ENCODE measurements at regions not wholly inside any gene's neighbourhood (a gene's known extent, or its start where the extent isn't known, plus 50 kb on each side); places are given as distances from the start of the nearest gene placed in this dataset.
A peak's percentile ranks its signal among the peaks of the same experiment; 100 is the strongest.

DNA sequence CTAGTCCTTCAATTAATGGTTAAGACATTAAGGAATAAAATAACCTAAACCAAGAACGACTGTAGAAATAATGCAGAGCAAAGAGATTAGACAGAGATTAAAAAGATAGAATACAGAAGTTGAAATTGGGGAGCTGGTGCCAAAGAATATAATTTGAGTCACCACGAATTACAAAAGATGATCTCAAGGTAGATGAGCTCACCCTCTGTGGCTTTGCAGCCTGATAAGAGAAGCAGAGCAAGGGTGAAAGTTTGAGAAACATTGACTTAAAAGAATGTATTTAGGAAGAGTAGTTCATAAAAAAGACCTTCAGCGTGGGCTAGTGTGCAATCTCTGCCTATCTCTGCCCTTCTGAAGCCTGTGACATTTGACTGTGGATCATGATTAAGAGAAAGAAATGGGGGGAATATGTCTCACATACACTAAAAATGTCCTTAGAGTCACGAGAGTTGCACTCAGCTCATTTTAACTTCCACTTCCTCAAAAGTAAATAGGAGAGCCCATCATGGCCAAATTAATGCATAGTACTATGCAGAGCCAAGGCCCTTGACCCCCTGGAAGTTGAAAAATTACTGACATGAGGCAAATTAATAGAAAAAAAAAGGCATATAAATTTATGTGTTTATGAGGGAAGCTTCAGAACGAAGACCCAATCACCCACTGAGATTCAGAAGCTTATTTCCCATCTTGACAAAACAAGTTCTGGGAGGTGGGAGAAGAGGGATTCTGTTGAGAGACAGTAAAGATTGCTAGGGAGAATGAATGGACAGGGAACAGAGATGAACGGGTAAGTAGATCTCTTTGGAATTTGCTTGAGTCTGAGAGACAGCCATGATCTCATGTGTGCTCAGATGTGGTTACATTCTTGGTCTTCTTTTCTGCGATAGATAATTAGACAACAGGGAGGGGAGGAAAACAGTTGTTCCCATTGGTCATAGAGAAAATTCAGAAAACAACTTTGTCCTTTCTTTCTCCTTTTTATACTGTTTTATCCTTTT, 395.4 kb upstream of the LRRC7 start (continued):
- TF ChIP-seq BACH2 (CRISPR knock-in tag; IDR thresholded peaks at IDR 0.05; ENCODE audit: borderline replicate concordance) (no peak), ZNF70 (CRISPR knock-in tag; IDR thresholded peaks at IDR 0.05) (no peak)
- TF ChIP-seq, protein P1, sequence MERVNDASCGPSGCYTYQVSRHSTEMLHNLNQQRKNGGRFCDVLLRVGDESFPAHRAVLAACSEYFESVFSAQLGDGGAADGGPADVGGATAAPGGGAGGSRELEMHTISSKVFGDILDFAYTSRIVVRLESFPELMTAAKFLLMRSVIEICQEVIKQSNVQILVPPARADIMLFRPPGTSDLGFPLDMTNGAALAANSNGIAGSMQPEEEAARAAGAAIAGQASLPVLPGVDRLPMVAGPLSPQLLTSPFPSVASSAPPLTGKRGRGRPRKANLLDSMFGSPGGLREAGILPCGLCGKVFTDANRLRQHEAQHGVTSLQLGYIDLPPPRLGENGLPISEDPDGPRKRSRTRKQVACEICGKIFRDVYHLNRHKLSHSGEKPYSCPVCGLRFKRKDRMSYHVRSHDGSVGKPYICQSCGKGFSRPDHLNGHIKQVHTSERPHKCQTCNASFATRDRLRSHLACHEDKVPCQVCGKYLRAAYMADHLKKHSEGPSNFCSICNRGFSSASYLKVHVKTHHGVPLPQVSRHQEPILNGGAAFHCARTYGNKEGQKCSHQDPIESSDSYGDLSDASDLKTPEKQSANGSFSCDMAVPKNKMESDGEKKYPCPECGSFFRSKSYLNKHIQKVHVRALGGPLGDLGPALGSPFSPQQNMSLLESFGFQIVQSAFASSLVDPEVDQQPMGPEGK (CRISPR knock-in tag; IDR thresholded peaks at IDR 0.05; ENCODE audit: borderline replicate concordance), result peak; percentile 24; the same call in 1 of the 2 replicates

DNA sequence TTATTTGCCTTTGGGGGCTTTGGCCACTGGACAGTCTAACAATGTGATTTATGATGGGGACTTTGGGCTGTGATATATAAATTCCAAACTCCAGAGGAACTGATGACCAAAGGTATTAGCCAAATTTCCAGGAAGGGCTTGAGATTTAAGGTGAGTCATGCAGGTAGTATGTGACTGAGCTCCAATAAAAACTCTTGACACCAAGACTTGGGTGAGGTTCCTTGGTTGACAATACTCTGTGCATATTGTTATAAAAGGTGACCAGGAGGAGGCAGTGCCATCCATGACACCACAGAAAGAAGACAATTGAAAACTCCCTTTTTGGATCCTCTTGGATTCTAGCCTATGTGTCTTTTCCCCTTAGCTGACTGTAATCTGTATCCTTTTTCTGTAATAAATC, 392.7 kb upstream of the LRRC7 start:
- no peak for TF ChIP-seq CSRNP3 (CRISPR knock-in tag; IDR thresholded peaks at IDR 0.05)
- TF ChIP-seq TOX (CRISPR knock-in tag; IDR thresholded peaks at IDR 0.05; ENCODE audit: borderline replicate concordance), result no peak
- TF ChIP-seq GLIS3 (CRISPR knock-in tag; IDR thresholded peaks at IDR 0.05), result no peak
- TF ChIP-seq ZFP30 (CRISPR knock-in tag; IDR thresholded peaks at IDR 0.05), result no peak
- no peak for TF ChIP-seq BACH2 (CRISPR knock-in tag; IDR thresholded peaks at IDR 0.05; ENCODE audit: borderline replicate concordance)
- TF ChIP-seq ZFP3 (CRISPR knock-in tag; IDR thresholded peaks at IDR 0.05), result no peak
- TF ChIP-seq TSHZ2 (CRISPR knock-in tag; IDR thresholded peaks at IDR 0.05), result no peak
- TF ChIP-seq ZNF70 (CRISPR knock-in tag; IDR thresholded peaks at IDR 0.05), result no peak
- no peak for TF ChIP-seq TCF4 (CRISPR knock-in tag; IDR thresholded peaks at IDR 0.05; ENCODE audit: borderline replicate concordance)
- no peak for TF ChIP-seq POU6F1 (CRISPR knock-in tag; IDR thresholded peaks at IDR 0.05; ENCODE audit: borderline replicate concordance, low read depth)
- no peak for TF ChIP-seq SNAI2 (CRISPR knock-in tag; IDR thresholded peaks at IDR 0.05)
- TF ChIP-seq, protein P2, sequence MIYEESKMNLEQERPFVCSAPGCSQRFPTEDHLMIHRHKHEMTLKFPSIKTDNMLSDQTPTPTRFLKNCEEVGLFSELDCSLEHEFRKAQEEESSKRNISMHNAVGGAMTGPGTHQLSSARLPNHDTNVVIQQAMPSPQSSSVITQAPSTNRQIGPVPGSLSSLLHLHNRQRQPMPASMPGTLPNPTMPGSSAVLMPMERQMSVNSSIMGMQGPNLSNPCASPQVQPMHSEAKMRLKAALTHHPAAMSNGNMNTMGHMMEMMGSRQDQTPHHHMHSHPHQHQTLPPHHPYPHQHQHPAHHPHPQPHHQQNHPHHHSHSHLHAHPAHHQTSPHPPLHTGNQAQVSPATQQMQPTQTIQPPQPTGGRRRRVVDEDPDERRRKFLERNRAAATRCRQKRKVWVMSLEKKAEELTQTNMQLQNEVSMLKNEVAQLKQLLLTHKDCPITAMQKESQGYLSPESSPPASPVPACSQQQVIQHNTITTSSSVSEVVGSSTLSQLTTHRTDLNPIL (CRISPR knock-in tag; IDR thresholded peaks at IDR 0.05; ENCODE audit: low read depth), result no peak
- TF ChIP-seq PPARA (CRISPR knock-in tag; IDR thresholded peaks at IDR 0.05; ENCODE audit: borderline replicate concordance), result no peak
- no peak for ATAC-seq

DNA sequence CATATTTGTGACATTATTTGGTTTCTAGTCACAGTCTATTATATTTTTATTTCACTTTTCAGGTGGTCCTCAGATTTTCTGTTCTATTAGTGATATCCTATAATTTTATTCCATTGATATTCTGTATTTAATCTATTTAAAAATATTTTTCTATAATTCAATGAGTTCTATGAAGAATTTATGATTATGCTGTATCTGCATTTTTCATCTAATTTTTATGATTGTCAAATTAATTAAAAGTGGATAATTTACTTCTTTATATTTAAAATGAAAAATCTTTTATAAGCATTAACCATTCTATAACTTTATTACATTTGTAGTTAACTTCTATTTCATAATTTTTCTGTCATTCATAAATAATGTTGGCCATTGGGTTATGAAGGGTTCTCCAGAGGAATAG, 387.4 kb upstream of the LRRC7 start:
- no peak for TF ChIP-seq PPARA (CRISPR knock-in tag; IDR thresholded peaks at IDR 0.05; ENCODE audit: borderline replicate concordance)
- no peak for TF ChIP-seq RARB (CRISPR knock-in tag; IDR thresholded peaks at IDR 0.05)
- no peak for ATAC-seq

DNA sequence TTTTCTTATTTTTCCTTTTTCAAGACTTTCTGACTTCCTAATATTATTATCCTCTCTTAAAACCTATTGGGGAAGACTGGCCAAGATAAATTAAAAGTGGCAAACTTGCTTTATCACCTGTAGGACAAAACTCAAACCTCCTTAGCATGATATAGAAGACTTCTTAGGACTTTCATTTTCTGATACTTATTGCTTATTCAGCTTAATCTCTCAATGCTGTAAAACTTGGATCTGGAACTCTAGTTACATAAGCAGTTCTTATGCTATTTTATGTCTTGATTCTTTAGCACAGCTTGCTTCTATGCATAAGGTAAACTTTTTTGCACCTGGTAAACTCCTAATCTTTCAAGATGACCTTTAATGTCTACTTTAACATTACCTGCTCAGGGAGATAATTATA, 382.3 kb upstream of the LRRC7 start:
- no peak for ATAC-seq
- TF ChIP-seq ZFP3 (CRISPR knock-in tag; IDR thresholded peaks at IDR 0.05) (no peak), PPARA (CRISPR knock-in tag; IDR thresholded peaks at IDR 0.05; ENCODE audit: borderline replicate concordance) (no peak), SNAI2 (CRISPR knock-in tag; IDR thresholded peaks at IDR 0.05) (no peak), CSDC2 (CRISPR knock-in tag; IDR thresholded peaks at IDR 0.05) (no peak), ZNF8 (CRISPR knock-in tag; IDR thresholded peaks at IDR 0.05) (no peak)
